Fibroblast of lung (primary cell): ENCODE measurements at regions not wholly inside any gene's neighbourhood (a gene's known extent, or its start where the extent isn't known, plus 50 kb on each side); places are given as distances from the start of the nearest gene placed in this dataset.

Experiments
- DNase-seq, 2 donors: peaks; one replicate each; pipeline versions ENCODE4 v3.0.0 to v3.0.0-alpha.2; 2010; ENCODE audit warnings: low read depth in 2 of 2
- H2AFZ ChIP-seq: 2 replicates; pipeline ENCODE4 v1.5.1; 2012; ENCODE audit warnings: low read length, control low read depth, inconsistent platforms
- H3K27ac ChIP-seq: 2 replicates; pipeline ENCODE4 v1.5.1; 2011; ENCODE audit warnings: low read length, control low read depth; ENCODE audit not compliant: insufficient read depth
- H3K27me3 ChIP-seq: 2 replicates; pipeline ENCODE4 v1.5.1; 2011; ENCODE audit warnings: mild to moderate bottlenecking, low read length; ENCODE audit not compliant: control insufficient read depth, insufficient read depth
- H3K36me3 ChIP-seq: 2 replicates; pipeline ENCODE4 v1.5.1; 2011; ENCODE audit warnings: low read length; ENCODE audit not compliant: control insufficient read depth, insufficient read depth
- H3K4me1 ChIP-seq: 2 replicates; pipeline ENCODE4 v1.5.1; 2011; ENCODE audit warnings: low read length; ENCODE audit not compliant: control insufficient read depth, insufficient read depth; ENCODE audit errors: extremely low read depth
- H3K4me2 ChIP-seq: 2 replicates; pipeline ENCODE4 v1.5.1; 2011; ENCODE audit warnings: low read length, control low read depth; ENCODE audit not compliant: insufficient read depth; ENCODE audit errors: extremely low read depth
- H3K4me3 ChIP-seq, 4 experiments: fragments of 200-600 bp in 1 of 4; sonication (generic) in 1 of 4; replicated peaks in 1 of 4; 2 replicates each; pipeline ENCODE4 v1.5.1; 2011 to 2016; ENCODE audit warnings: low read length in 4 of 4, low read depth in 3 of 4, mild to moderate bottlenecking in 3 of 4, control low read depth in 2 of 4, inconsistent platforms in 1 of 4, mixed read lengths in 1 of 4; ENCODE audit not compliant: insufficient read depth in 1 of 4; ENCODE audit errors: control extremely low read depth in 1 of 4
- H3K79me2 ChIP-seq: 2 replicates; pipeline ENCODE4 v1.5.1; 2012; ENCODE audit warnings: mild to moderate bottlenecking, low read length, inconsistent platforms; ENCODE audit not compliant: control insufficient read depth, insufficient read depth
- H3K9ac ChIP-seq: 2 replicates; pipeline ENCODE4 v1.5.1; 2011; ENCODE audit warnings: mild to moderate bottlenecking, low read length, control low read depth; ENCODE audit not compliant: insufficient read depth
- H3K9me3 ChIP-seq: 2 replicates; pipeline ENCODE4 v1.5.1; 2012; ENCODE audit warnings: low read depth, low read length; ENCODE audit not compliant: control insufficient read depth, insufficient read depth
- H4K20me1 ChIP-seq: 2 replicates; pipeline ENCODE4 v1.5.1; 2011; ENCODE audit warnings: low read length; ENCODE audit not compliant: control insufficient read depth, insufficient read depth; ENCODE audit errors: extremely low read depth
- EZH2 ChIP-seq: IDR thresholded peaks from 2 replicates; pipeline ENCODE4 v1.5.1; 2012; ENCODE audit warnings: low read length, control low read depth, mild to moderate bottlenecking; ENCODE audit errors: missing control alignments
- TF ChIP-seq, protein P1 (sequence below), 2 donors: IDR thresholded peaks in 1 of 2; conservative IDR thresholded peaks in 1 of 2; 1 replicate in 1 of 2; 2 replicates in 1 of 2; pipeline ENCODE4 v1.5.1; 2011 to 2012; ENCODE audit warnings: low read length in 2 of 2, control low read depth in 1 of 2, inconsistent platforms in 1 of 2, low read depth in 1 of 2, mild to moderate bottlenecking in 1 of 2

DNA sequence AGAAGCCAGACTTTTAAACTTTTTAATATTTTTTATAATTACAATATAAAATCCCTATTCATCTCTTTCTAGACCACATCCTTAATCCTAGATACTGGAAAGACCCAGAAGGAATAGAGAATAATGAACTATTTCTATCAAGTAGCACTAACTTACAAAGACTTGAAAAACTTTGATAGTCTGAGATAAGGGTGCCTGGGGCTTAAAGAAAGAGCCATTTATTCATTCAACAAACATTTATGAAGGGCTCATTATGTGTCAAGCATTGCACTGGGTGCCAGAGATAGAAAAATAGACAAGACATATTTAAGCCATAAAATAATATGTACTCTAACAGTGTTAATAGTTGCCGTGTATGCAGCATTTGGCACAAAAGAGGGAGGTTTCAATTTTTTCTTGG, 178.0 kb upstream of the EMCN start:
- no peak overlapping the region for H3K4me3 ChIP-seq
- H3K4me2 ChIP-seq, result no peak overlapping the region
- no peaks in the 10 kb centered on the region for H4K20me1 ChIP-seq
- H2AFZ ChIP-seq, result no peak overlapping the region
- no peak overlapping the region for H3K27ac ChIP-seq
- H3K9me3 ChIP-seq, result no peaks in the 10 kb centered on the region
- H3K9ac ChIP-seq, result no peak overlapping the region
- H3K4me1 ChIP-seq, result no peaks in the 10 kb centered on the region
- no peak for DNase-seq
- no peak for TF ChIP-seq EZH2
- TF ChIP-seq, protein P1, sequence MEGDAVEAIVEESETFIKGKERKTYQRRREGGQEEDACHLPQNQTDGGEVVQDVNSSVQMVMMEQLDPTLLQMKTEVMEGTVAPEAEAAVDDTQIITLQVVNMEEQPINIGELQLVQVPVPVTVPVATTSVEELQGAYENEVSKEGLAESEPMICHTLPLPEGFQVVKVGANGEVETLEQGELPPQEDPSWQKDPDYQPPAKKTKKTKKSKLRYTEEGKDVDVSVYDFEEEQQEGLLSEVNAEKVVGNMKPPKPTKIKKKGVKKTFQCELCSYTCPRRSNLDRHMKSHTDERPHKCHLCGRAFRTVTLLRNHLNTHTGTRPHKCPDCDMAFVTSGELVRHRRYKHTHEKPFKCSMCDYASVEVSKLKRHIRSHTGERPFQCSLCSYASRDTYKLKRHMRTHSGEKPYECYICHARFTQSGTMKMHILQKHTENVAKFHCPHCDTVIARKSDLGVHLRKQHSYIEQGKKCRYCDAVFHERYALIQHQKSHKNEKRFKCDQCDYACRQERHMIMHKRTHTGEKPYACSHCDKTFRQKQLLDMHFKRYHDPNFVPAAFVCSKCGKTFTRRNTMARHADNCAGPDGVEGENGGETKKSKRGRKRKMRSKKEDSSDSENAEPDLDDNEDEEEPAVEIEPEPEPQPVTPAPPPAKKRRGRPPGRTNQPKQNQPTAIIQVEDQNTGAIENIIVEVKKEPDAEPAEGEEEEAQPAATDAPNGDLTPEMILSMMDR (conservative IDR thresholded peaks at IDR 0.05 in 1 of 2, IDR thresholded peaks at IDR 0.05 in 1 of 2; ENCODE audit: low read depth in 1 of 2, low read length in 2 of 2), result no peak
- no peaks in the 10 kb centered on the region for H3K36me3 ChIP-seq
- H3K27me3 ChIP-seq, result no peaks in the 10 kb centered on the region
- H3K79me2 ChIP-seq, result no peaks in the 10 kb centered on the region

DNA sequence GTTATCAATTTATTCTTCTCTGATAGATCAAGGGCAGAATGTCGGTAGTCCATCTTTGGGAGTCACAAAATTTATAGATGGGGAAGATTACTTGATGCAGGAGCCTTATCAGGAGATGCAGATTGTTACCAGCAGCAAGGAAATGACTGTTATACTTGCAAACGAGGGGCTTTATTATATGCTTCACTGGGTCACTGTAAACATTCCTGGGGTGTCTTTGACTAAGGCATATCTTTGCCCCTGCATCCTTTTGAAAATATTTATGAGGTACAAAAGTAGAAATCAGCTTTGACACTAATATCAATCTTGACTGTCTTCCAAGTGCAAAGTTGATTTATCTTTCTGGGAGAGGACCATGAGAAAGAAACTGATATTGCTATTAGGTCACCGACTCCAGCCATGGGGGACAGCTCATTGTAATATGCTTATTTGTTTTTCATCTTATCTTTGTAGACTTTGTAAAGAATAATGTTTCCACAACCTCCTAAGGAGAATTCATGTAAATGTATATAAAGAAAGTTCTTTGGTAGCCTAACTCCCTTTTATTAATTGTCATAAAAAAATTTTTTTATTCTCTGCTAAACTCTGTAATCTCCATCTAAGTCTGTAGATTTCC, 177.3 kb upstream of the EMCN start:
- TF ChIP-seq, protein P1 (conservative IDR thresholded peaks at IDR 0.05 in 1 of 2, IDR thresholded peaks at IDR 0.05 in 1 of 2; ENCODE audit: low read depth in 1 of 2, low read length in 2 of 2), result no peak
- no peak for TF ChIP-seq EZH2
- no peak overlapping the region for H3K4me3 ChIP-seq
- no peak overlapping the region for H3K4me2 ChIP-seq
- H3K9me3 ChIP-seq, result no peaks in the 10 kb centered on the region
- H3K27ac ChIP-seq, result no peak overlapping the region
- no peaks in the 10 kb centered on the region for H3K36me3 ChIP-seq
- no peak overlapping the region for H2AFZ ChIP-seq
- H3K79me2 ChIP-seq, result no peaks in the 10 kb centered on the region
- no peaks in the 10 kb centered on the region for H3K4me1 ChIP-seq
- no peaks in the 10 kb centered on the region for H4K20me1 ChIP-seq
- H3K9ac ChIP-seq, result no peak overlapping the region
- DNase-seq, result peak in 1 of 2 donors; percentile 2
- no peaks in the 10 kb centered on the region for H3K27me3 ChIP-seq

DNA sequence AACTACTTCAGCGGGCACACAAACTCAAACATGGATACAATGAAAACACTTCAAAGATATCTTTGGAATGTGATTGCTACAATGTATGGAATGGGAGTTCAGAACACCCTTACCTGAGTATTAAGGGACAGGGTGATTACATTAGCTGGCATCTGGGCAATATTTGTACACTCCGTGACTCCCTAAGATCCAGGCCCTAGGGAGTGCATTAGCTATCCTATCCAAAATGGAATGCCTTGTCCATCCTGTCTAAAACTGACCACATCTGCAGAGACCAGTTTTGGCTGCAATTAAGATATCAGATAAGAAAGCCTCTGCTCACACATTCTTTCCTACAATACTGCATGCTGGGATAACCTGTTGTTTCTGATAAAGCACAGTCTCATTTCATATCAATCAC, 176.6 kb upstream of the EMCN start:
- H2AFZ ChIP-seq, result no peak overlapping the region
- TF ChIP-seq EZH2, result no peak
- TF ChIP-seq, protein P1 (conservative IDR thresholded peaks at IDR 0.05 in 1 of 2, IDR thresholded peaks at IDR 0.05 in 1 of 2; ENCODE audit: low read depth in 1 of 2, low read length in 2 of 2), result no peak
- no peak overlapping the region for H3K27ac ChIP-seq
- no peak overlapping the region for H3K4me2 ChIP-seq
- no peaks in the 10 kb centered on the region for H3K36me3 ChIP-seq
- no peaks in the 10 kb centered on the region for H3K9me3 ChIP-seq
- H3K9ac ChIP-seq, result no peak overlapping the region
- H3K4me3 ChIP-seq, result no peak overlapping the region
- DNase-seq, result peak in 1 of 2 donors; percentile 19
- H3K4me1 ChIP-seq, result no peaks in the 10 kb centered on the region
- no peaks in the 10 kb centered on the region for H3K79me2 ChIP-seq
- no peaks in the 10 kb centered on the region for H4K20me1 ChIP-seq
- H3K27me3 ChIP-seq, result no peaks in the 10 kb centered on the region
